Suprapubic skin (tissue), 3 donors: ENCODE measurements at regions not wholly inside any gene's neighbourhood (a gene's known extent, or its start where the extent isn't known, plus 50 kb on each side); places are given as distances from the start of the nearest gene placed in this dataset.
"Not testable (repeated sequence)": the region's sequence is repeated elsewhere in the genome, so short reads cannot be mapped to it uniquely, and the experiment has no call there.

ENCODE experiments used
- POLR2AphosphoS5 ChIP-seq, 3 donors: sonication (generic); formaldehyde crosslinking; IDR thresholded peaks; one replicate each; pipeline ENCODE4 v1.6.1; 2017; ENCODE audit warnings: antibody characterized with exemption in 3 of 3
- TF ChIP-seq, protein P1 (sequence below), 2 donors: fragments of 200-600 bp in 1 of 2; fragments of 450-650 bp in 1 of 2; sonication (generic) in 1 of 2; IDR thresholded peaks; one replicate each; pipeline ENCODE4 v1.5.1; 2016 to 2019; ENCODE audit warnings: antibody characterized with exemption in 2 of 2, mild to moderate bottlenecking in 1 of 2, moderate library complexity in 1 of 2

GRCh38 chr5:23800307-23800706, 292.9 kb downstream of the PRDM9 start:
- TF ChIP-seq, protein P1, sequence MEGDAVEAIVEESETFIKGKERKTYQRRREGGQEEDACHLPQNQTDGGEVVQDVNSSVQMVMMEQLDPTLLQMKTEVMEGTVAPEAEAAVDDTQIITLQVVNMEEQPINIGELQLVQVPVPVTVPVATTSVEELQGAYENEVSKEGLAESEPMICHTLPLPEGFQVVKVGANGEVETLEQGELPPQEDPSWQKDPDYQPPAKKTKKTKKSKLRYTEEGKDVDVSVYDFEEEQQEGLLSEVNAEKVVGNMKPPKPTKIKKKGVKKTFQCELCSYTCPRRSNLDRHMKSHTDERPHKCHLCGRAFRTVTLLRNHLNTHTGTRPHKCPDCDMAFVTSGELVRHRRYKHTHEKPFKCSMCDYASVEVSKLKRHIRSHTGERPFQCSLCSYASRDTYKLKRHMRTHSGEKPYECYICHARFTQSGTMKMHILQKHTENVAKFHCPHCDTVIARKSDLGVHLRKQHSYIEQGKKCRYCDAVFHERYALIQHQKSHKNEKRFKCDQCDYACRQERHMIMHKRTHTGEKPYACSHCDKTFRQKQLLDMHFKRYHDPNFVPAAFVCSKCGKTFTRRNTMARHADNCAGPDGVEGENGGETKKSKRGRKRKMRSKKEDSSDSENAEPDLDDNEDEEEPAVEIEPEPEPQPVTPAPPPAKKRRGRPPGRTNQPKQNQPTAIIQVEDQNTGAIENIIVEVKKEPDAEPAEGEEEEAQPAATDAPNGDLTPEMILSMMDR (IDR thresholded peaks at IDR 0.05): not testable (repeated sequence)
- not testable (repeated sequence) for TF ChIP-seq POLR2AphosphoS5 (IDR thresholded peaks at IDR 0.05)
